Fibroblast of the aortic adventitia (primary cell): ENCODE measurements at regions not wholly inside any gene's neighbourhood (a gene's known extent, or its start where the extent isn't known, plus 50 kb on each side); places are given as distances from the start of the nearest gene placed in this dataset.
"Not testable (repeated sequence)": the region's sequence is repeated elsewhere in the genome, so short reads cannot be mapped to it uniquely, and the experiment has no call there.

Source experiments
- DNase-seq: peaks from one replicate; pipeline ENCODE4 v3.0.0-alpha.2; 2010; ENCODE audit warnings: low read depth
- H3K4me3 ChIP-seq: 2 replicates; pipeline ENCODE4 v1.5.1; 2011; ENCODE audit warnings: low read depth, mild to moderate bottlenecking, control low read depth, low read length, moderate library complexity
- CTCF ChIP-seq: IDR thresholded peaks from 2 replicates; pipeline ENCODE4 v1.5.1; 2011; ENCODE audit warnings: mild to moderate bottlenecking, low read length, control low read depth, inconsistent platforms; ENCODE audit not compliant: insufficient read depth

DNA sequence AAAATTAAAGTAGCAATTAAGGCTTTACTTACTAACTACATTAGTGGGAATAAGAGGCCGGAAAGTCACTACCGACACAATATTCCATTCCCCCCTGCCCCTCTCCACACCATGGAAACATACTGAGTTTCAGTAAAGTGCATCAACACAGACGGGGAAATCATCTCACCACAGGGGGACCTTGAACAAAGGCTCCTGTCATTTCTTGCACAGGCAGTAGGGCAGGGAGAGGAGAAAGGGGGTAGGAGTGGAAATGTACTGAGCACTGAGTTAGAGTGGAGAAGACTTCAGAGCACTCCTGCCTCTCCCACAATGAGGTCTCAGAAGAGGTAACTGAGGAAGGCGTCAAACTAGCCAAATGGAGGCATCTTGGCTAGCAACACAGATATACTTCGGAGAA, 1426.9 kb upstream of the EYS start:
- DNase-seq = no peak
- no peak overlapping the region for H3K4me3 ChIP-seq
- no peak for TF ChIP-seq CTCF

DNA sequence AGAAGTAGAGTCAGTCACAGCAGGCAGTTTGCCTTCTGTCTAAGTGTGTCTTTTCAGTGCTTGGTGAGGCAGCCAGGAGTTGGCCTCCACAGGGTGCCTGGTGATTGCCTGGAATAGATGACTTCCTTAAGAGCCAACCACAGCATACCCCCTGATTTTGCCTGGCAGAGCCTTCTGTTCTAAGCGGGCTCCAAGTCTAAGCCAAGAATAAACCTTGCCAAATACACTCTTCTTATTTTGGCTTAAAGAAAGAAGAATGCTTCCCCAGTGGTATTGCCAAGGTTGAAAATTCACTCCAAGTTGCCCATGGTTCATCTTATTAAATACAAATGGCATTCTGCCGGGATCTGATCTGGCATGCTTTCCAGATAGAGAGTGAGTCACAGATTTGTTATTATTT, 1424.8 kb upstream of the EYS start:
- no peak overlapping the region for H3K4me3 ChIP-seq
- TF ChIP-seq CTCF = no peak
- DNase-seq = peak; percentile 32

DNA sequence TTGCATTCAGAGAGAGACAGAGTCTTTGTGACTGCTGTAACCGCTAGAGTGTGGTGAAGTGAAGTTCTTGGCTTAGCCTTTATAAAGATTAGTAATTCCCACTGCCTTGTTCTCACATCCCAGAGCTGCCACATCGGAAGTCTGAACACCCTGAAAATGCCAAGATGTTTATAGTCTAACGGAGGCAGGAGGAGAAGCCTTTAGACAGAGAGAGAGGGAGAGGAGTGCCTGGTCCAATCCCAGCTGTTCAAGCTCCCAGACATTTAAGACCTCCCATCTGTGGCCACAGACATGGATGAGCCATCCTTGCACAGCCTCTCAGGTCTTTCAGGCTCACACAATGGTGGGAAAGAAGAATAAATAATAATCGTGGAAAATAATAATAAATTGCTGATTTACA, 1422.8 kb upstream of the EYS start:
- H3K4me3 ChIP-seq = no peak overlapping the region
- TF ChIP-seq CTCF = no peak
- DNase-seq = no peak

GRCh38 chr6:67127041-67127440, 1420.0 kb upstream of the EYS start:
- no peak for DNase-seq
- no peak for TF ChIP-seq CTCF
- H3K4me3 ChIP-seq = no peak overlapping the region

DNA sequence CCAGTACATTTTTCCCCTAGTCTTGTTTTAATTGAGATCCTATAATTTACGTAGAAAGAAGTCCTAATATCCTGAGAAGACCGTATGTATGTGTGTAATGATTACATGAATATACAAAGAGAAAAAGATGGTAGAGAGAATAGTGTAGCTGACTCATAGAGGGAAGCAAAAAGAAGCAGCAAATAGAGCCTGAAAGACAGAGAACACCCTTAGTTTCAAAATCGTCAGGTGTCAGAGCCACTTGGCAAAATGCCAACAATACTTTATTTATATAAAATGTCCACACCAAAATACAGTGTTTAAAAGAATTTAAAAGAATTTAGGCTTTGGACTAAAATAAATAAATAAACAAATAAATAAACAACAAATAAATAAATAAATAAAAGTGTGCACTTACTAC, 1414.1 kb upstream of the EYS start:
- no peak overlapping the region for H3K4me3 ChIP-seq
- DNase-seq = no peak
- TF ChIP-seq CTCF = no peak

GRCh38 chr6:67112120-67112519, 1405.1 kb upstream of the EYS start:
- no peak for DNase-seq
- no peak overlapping the region for H3K4me3 ChIP-seq
- TF ChIP-seq CTCF = no peak

DNA sequence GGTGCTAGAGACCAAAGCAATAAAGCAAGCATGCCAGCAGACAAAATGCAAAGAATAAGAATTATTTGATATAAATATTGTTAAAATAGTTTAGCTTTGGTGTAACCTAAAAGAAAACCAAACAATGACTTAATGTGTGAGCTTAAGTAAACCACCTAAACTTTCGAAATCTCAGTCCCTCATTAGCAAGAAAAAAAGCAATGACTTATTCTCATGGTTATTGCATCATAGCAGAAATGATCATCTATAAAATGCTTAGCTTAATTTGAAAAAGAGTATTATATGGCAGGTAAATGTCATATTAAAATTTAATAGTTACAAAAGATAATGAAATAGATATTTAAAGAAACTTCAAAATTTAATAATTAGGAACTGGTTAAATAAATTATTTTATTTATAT, 1395.7 kb upstream of the EYS start:
- TF ChIP-seq CTCF = no peak
- H3K4me3 ChIP-seq = no peak overlapping the region
- DNase-seq = no peak

GRCh38 chr6:67095618-67096226, 1388.7 kb upstream of the EYS start:
- not testable (repeated sequence) for H3K4me3 ChIP-seq, DNase-seq
